HEK293 (cell line): ENCODE measurements at regions not wholly inside any gene's neighbourhood (a gene's known extent, or its start where the extent isn't known, plus 50 kb on each side); places are given as distances from the start of the nearest gene placed in this dataset.

Experiments used
- BCL11A ChIP-seq: fragments of 450-650 bp; formaldehyde crosslinking; IDR thresholded peaks from 2 replicates; pipeline ENCODE4 v1.5.1; 2016; ENCODE audit warnings: low read depth, missing biosample characterization, missing genetic modification characterization
- ZFP41 ChIP-seq: fragments of 450-650 bp; formaldehyde crosslinking; IDR thresholded peaks from 2 replicates; pipeline ENCODE4 v1.5.1; 2016; ENCODE audit warnings: missing biosample characterization, missing genetic modification characterization, borderline replicate concordance
- ZNF292 ChIP-seq: fragments of 450-650 bp; formaldehyde crosslinking; IDR thresholded peaks from 2 replicates; pipeline ENCODE4 v1.5.1; 2016; ENCODE audit warnings: low read depth, missing biosample characterization, missing genetic modification characterization, borderline replicate concordance
- TF ChIP-seq, protein P1 (sequence below): fragments of 450-650 bp; formaldehyde crosslinking; IDR thresholded peaks from 2 replicates; pipeline ENCODE4 v1.5.1; 2016; ENCODE audit warnings: missing biosample characterization, missing genetic modification characterization
- TF ChIP-seq, protein P2 (sequence below): sonication (generic); formaldehyde crosslinking; IDR thresholded peaks from 2 replicates; pipeline ENCODE4 v1.8.1; 2022; ENCODE audit warnings: mild to moderate bottlenecking, moderate library complexity, missing genetic modification reagents

DNA sequence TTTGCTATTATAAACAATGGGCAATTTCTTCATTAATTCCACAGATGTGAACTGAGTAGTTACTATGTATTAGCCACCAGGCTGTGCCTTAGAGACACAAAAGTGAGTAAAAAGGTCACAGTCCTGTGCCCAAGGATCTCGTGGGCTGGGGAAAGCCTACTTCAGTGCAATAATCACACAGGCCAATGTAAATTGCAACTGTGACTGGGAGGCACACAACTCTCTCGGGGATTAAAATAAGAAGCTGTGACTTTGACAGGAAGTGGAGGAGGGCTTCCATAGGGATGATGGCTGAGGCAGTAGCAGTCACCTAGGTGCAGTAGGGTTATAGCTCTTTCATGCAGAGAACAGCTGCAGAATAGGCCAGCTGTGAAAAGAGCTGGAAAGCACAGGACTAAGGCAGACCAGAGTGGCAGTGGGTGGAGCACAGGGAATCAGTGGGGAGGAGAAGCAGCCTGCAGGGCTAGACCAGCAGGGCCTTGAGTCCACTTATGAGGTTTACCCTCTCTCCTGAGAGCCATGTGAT, 121.9 kb downstream of the MAB21L3 start:
- TF ChIP-seq, protein P1, sequence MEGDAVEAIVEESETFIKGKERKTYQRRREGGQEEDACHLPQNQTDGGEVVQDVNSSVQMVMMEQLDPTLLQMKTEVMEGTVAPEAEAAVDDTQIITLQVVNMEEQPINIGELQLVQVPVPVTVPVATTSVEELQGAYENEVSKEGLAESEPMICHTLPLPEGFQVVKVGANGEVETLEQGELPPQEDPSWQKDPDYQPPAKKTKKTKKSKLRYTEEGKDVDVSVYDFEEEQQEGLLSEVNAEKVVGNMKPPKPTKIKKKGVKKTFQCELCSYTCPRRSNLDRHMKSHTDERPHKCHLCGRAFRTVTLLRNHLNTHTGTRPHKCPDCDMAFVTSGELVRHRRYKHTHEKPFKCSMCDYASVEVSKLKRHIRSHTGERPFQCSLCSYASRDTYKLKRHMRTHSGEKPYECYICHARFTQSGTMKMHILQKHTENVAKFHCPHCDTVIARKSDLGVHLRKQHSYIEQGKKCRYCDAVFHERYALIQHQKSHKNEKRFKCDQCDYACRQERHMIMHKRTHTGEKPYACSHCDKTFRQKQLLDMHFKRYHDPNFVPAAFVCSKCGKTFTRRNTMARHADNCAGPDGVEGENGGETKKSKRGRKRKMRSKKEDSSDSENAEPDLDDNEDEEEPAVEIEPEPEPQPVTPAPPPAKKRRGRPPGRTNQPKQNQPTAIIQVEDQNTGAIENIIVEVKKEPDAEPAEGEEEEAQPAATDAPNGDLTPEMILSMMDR (tag by site-specific recombination): no peak
- TF ChIP-seq ZNF292 (tag by site-specific recombination): no peak
- TF ChIP-seq, protein P2, sequence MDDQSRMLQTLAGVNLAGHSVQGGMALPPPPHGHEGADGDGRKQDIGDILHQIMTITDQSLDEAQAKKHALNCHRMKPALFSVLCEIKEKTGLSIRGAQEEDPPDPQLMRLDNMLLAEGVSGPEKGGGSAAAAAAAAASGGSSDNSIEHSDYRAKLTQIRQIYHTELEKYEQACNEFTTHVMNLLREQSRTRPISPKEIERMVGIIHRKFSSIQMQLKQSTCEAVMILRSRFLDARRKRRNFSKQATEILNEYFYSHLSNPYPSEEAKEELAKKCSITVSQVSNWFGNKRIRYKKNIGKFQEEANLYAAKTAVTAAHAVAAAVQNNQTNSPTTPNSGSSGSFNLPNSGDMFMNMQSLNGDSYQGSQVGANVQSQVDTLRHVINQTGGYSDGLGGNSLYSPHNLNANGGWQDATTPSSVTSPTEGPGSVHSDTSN: no peak
- TF ChIP-seq BCL11A (tag by site-specific recombination): no peak
- TF ChIP-seq ZFP41 (tag by site-specific recombination): no peak
